Neuronal stem cell (in vitro differentiated cells): ENCODE measurements at regions not wholly inside any gene's neighbourhood (a gene's known extent, or its start where the extent isn't known, plus 50 kb on each side); places are given as distances from the start of the nearest gene placed in this dataset.

Source experiments
- DNase-seq: peaks from one replicate; pipeline ENCODE4 v3.0.0-alpha.2; 2013; ENCODE audit warnings: low spot score
- H2AFZ ChIP-seq: one replicate; pipeline ENCODE4 v1.6.1; 2013; ENCODE audit warnings: mild to moderate bottlenecking, low read length, inconsistent platforms
- H2AK5ac ChIP-seq: 2 replicates; pipeline ENCODE4 v1.6.1; 2013; ENCODE audit warnings: low read depth, mild to moderate bottlenecking, inconsistent platforms, low read length, moderate library complexity, mixed read lengths
- H2BK120ac ChIP-seq: 2 replicates; pipeline ENCODE4 v1.6.1; 2013; ENCODE audit warnings: low read depth, mild to moderate bottlenecking, inconsistent platforms, low read length, moderate library complexity, mixed read lengths
- H2BK12ac ChIP-seq: one replicate; pipeline ENCODE4 v1.6.1; 2013; ENCODE audit warnings: low read length, inconsistent platforms
- H2BK15ac ChIP-seq: 2 replicates; pipeline ENCODE4 v1.6.1; 2013; ENCODE audit warnings: mild to moderate bottlenecking, low read length, inconsistent platforms, mixed read lengths
- H2BK5ac ChIP-seq: one replicate; pipeline ENCODE4 v1.6.1; 2013; ENCODE audit warnings: inconsistent platforms, mild to moderate bottlenecking, low read length, moderate library complexity
- H3K14ac ChIP-seq: one replicate; pipeline ENCODE4 v1.6.1; 2013; ENCODE audit warnings: low read length, inconsistent platforms
- H3K18ac ChIP-seq: 2 replicates; pipeline ENCODE4 v1.6.1; 2013; ENCODE audit warnings: low read length, inconsistent platforms
- H3K23ac ChIP-seq: 2 replicates; pipeline ENCODE4 v1.6.1; 2013; ENCODE audit warnings: low read depth, mild to moderate bottlenecking, mixed read lengths, low read length, inconsistent platforms; ENCODE audit not compliant: poor library complexity
- H3K27ac ChIP-seq: replicated peaks from 3 replicates; pipeline ENCODE4 v1.5.1; 2013; ENCODE audit warnings: low read length, inconsistent platforms
- H3K27me3 ChIP-seq, 3 experiments: 2 replicates each; pipeline ENCODE4 v1.6.1; 2013; ENCODE audit warnings: low read length in 3 of 3, mild to moderate bottlenecking in 2 of 3, inconsistent platforms in 1 of 3, low read depth in 1 of 3, mixed read lengths in 1 of 3, moderate library complexity in 1 of 3; ENCODE audit not compliant: control insufficient read depth in 3 of 3, insufficient read depth in 3 of 3
- H3K36me3 ChIP-seq, 2 donors: replicated peaks in 1 of 2; 2 replicates each; pipeline ENCODE4 v1.6.1; 2013; ENCODE audit warnings: low read length in 2 of 2; ENCODE audit not compliant: control insufficient read depth in 2 of 2, insufficient read depth in 2 of 2
- H3K4ac ChIP-seq: 2 replicates; pipeline ENCODE4 v1.6.1; 2013; ENCODE audit warnings: inconsistent platforms, mild to moderate bottlenecking, low read length, moderate library complexity
- H3K4me1 ChIP-seq, 2 donors: 1 replicate in 1 of 2; 2 replicates in 1 of 2; pipeline ENCODE4 v1.6.1; 2013; ENCODE audit warnings: low read length in 2 of 2, low read depth in 1 of 2; ENCODE audit not compliant: control insufficient read depth in 2 of 2, insufficient read depth in 1 of 2
- H3K4me2 ChIP-seq: one replicate; pipeline ENCODE4 v1.6.1; 2013; ENCODE audit warnings: mild to moderate bottlenecking, low read length, inconsistent platforms; ENCODE audit not compliant: insufficient read depth, poor library complexity, severe bottlenecking
- H3K4me3 ChIP-seq, 2 donors: 2 replicates each; pipeline ENCODE4 v1.5.1; 2013; ENCODE audit warnings: low read length in 2 of 2, mild to moderate bottlenecking in 2 of 2, inconsistent platforms in 1 of 2, moderate library complexity in 1 of 2
- H3K79me1 ChIP-seq: one replicate; pipeline ENCODE4 v1.6.1; 2013; ENCODE audit warnings: low read depth, mild to moderate bottlenecking, inconsistent platforms, low read length, moderate library complexity
- H3K9ac ChIP-seq: one replicate; pipeline ENCODE4 v1.6.1; 2013; ENCODE audit warnings: mild to moderate bottlenecking, low read depth, low read length, inconsistent platforms; ENCODE audit not compliant: poor library complexity
- H3K9me3 ChIP-seq, 2 donors: replicated peaks in 1 of 2; 2 replicates each; pipeline versions ENCODE3 to v1.6.1; 2013; ENCODE audit warnings: low read length in 2 of 2, mild to moderate bottlenecking in 2 of 2, inconsistent platforms in 1 of 2, low read depth in 1 of 2, mixed read lengths in 1 of 2, moderate library complexity in 1 of 2; ENCODE audit not compliant: control insufficient read depth in 2 of 2, insufficient read depth in 1 of 2
- H4K8ac ChIP-seq: one replicate; pipeline ENCODE4 v1.6.1; 2013; ENCODE audit warnings: low read depth, mild to moderate bottlenecking, inconsistent platforms, low read length, moderate library complexity
- H4K91ac ChIP-seq: one replicate; pipeline ENCODE4 v1.6.1; 2013; ENCODE audit warnings: low read length, low read depth, mild to moderate bottlenecking, inconsistent platforms; ENCODE audit not compliant: poor library complexity
- WGBS, 2 donors: extraction: QIAGEN DNeasy Blood & Tissue Kit; methylation state at CpG; one replicate each; pipeline ENCODE4 v1.1.7; 2013; ENCODE audit warnings: missing lambda C conversion rate in 2 of 2, mixed read lengths in 1 of 2; ENCODE audit not compliant: insufficient read length in 2 of 2, insufficient replicate concordance in 1 of 2; ENCODE audit errors: extremely low coverage in 2 of 2; 5-methylcytosine and 5-hydroxymethylcytosine counted together

GRCh38 chr17:70881093-70881492 is 711.8 kb downstream of the KCNJ2 start:
- peaks cover 0 to 10% of the 10 kb centered on the region in 2 donors for H3K9me3 ChIP-seq
- no peak overlapping the region for H4K8ac ChIP-seq
- no peak overlapping the region for H2AK5ac ChIP-seq
- H3K4ac ChIP-seq: no peak overlapping the region
- DNase-seq: no peak
- H2AFZ ChIP-seq: no peak overlapping the region
- H3K36me3 ChIP-seq: no peaks in the 10 kb centered on the region
- no peak overlapping the region for H3K9ac ChIP-seq
- no CpG with 5 or more reads among the region's 1 CpG for WGBS, 2 donors
- H2BK120ac ChIP-seq: no peak overlapping the region
- no peak overlapping the region for H3K14ac ChIP-seq
- H3K4me1 ChIP-seq: no peaks in the 10 kb centered on the region
- H3K79me1 ChIP-seq: no peaks in the 10 kb centered on the region
- no peak overlapping the region for H3K18ac ChIP-seq
- H3K27me3 ChIP-seq: no peaks in the 10 kb centered on the region
- no peak overlapping the region for H3K27ac ChIP-seq
- no peak overlapping the region for H3K4me2 ChIP-seq
- no peak overlapping the region for H4K91ac ChIP-seq
- no peak overlapping the region for H2BK15ac ChIP-seq
- no peak overlapping the region for H2BK5ac ChIP-seq
- H3K23ac ChIP-seq: no peak overlapping the region
- H3K4me3 ChIP-seq: no peak overlapping the region
- no peak overlapping the region for H2BK12ac ChIP-seq

GRCh38 chr17:70882504-70882903 is 713.2 kb downstream of the KCNJ2 start:
- no peaks in the 10 kb centered on the region for H3K79me1 ChIP-seq

DNA sequence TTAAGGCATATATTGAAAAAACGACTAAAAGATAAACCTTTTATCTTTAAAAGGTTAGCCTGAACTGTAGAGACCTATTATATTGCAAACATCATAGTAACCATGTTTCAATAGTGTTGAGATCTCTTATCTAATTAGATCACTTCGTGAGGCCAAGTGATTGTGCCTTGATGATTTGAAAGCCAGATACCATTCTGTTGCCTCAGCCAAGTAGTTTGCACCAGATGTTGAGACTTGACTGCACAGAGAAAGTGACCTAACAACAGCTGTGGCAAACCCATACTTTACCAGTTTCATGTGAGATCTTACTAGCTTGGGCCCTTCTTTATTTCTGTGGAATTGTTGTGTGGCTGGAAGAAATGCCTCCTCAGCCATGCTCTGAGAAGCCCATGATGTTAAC is 717.3 kb downstream of the KCNJ2 start:
- no peak overlapping the region for H2BK12ac ChIP-seq
- H3K9me3 ChIP-seq: peaks cover 0 to 10% of the 10 kb centered on the region in 2 donors
- no peak overlapping the region for H4K91ac ChIP-seq
- no peaks in the 10 kb centered on the region for H3K4me1 ChIP-seq
- no peak overlapping the region for H2AK5ac ChIP-seq
- H3K27me3 ChIP-seq: no peaks in the 10 kb centered on the region
- no CpG with 5 or more reads among the region's 2 CpGs for WGBS, 2 donors
- no peak overlapping the region for H3K4ac ChIP-seq
- H3K23ac ChIP-seq: no peak overlapping the region
- H3K36me3 ChIP-seq: no peaks in the 10 kb centered on the region
- no peak overlapping the region for H3K14ac ChIP-seq
- H3K27ac ChIP-seq: no peak overlapping the region
- no peak overlapping the region for H3K4me2 ChIP-seq
- H2BK120ac ChIP-seq: no peak overlapping the region
- no peak overlapping the region for H3K9ac ChIP-seq
- no peaks in the 10 kb centered on the region for H3K79me1 ChIP-seq
- H3K18ac ChIP-seq: no peak overlapping the region
- DNase-seq: no peak
- H2BK15ac ChIP-seq: no peak overlapping the region
- H2AFZ ChIP-seq: no peak overlapping the region
- H4K8ac ChIP-seq: no peak overlapping the region
- H3K4me3 ChIP-seq: no peak overlapping the region
- no peak overlapping the region for H2BK5ac ChIP-seq

More at GRCh38 chr17:70882504-70882903, 713.2 kb downstream of the KCNJ2 start:
- Histone ChIP-seq H3K18ac (no peak overlapping the region), H2AK5ac (no peak overlapping the region), H3K9ac (no peak overlapping the region), H3K27me3 (no peaks in the 10 kb centered on the region), H3K27ac (no peak overlapping the region), H2AFZ (no peak overlapping the region), H4K8ac (no peak overlapping the region), H2BK15ac (no peak overlapping the region), H3K9me3 (peaks cover 0 to 10% of the 10 kb centered on the region in 2 donors), H3K23ac (no peak overlapping the region), H2BK12ac (no peak overlapping the region), H2BK120ac (no peak overlapping the region), H3K4me2 (no peak overlapping the region), H3K4ac (no peak overlapping the region), H3K36me3 (no peaks in the 10 kb centered on the region), H3K4me1 (no peaks in the 10 kb centered on the region), H3K4me3 (no peak overlapping the region), H3K14ac (no peak overlapping the region), H4K91ac (no peak overlapping the region), H2BK5ac (no peak overlapping the region)
- no peak for DNase-seq
- 100% methylated on average over 1 of the region's 6 CpGs; no CpG with 5 or more reads in 1 of the 2 donors for WGBS, 2 donors

- no peak overlapping the region for H3K23ac ChIP-seq
- H3K9ac ChIP-seq: no peak overlapping the region
- H3K27ac ChIP-seq: no peak overlapping the region
- no peak overlapping the region for H2AFZ ChIP-seq
- H3K27me3 ChIP-seq: no peaks in the 10 kb centered on the region
- H2BK5ac ChIP-seq: no peak overlapping the region
- H3K4me2 ChIP-seq: no peak overlapping the region
- no peaks in the 10 kb centered on the region for H3K79me1 ChIP-seq
- no peak overlapping the region for H4K91ac ChIP-seq
- H3K4ac ChIP-seq: no peak overlapping the region
- H2AK5ac ChIP-seq: no peak overlapping the region
- no peaks in the 10 kb centered on the region for H3K4me1 ChIP-seq
- no peak overlapping the region for H2BK15ac ChIP-seq
- no peak overlapping the region for H3K18ac ChIP-seq
- no peak for DNase-seq
- no CpG with 5 or more reads among the region's 2 CpGs for WGBS, 2 donors
- H3K9me3 ChIP-seq: peaks cover 0 to 10% of the 10 kb centered on the region in 2 donors
- H4K8ac ChIP-seq: no peak overlapping the region
- H2BK120ac ChIP-seq: no peak overlapping the region
- no peak overlapping the region for H2BK12ac ChIP-seq
- H3K14ac ChIP-seq: no peak overlapping the region
- H3K4me3 ChIP-seq: no peak overlapping the region
- no peaks in the 10 kb centered on the region for H3K36me3 ChIP-seq
Measured at GRCh38 chr17:70888324-70888723, 719.0 kb downstream of the KCNJ2 start.
